HL-60 (cell line): ENCODE measurements at regions not wholly inside any gene's neighbourhood (a gene's known extent, or its start where the extent isn't known, plus 50 kb on each side); places are given as distances from the start of the nearest gene placed in this dataset.

Source experiments
- POLR2AphosphoS5 ChIP-seq: IDR thresholded peaks from 2 replicates; pipeline ENCODE4 v1.6.1; 2012; ENCODE audit warnings: low read depth
- TF ChIP-seq, protein P1 (sequence below): IDR thresholded peaks from one replicate; pipeline ENCODE4 v1.5.1; 2011; ENCODE audit warnings: low read length, control low read depth, inconsistent platforms; ENCODE audit not compliant: insufficient read depth

DNA sequence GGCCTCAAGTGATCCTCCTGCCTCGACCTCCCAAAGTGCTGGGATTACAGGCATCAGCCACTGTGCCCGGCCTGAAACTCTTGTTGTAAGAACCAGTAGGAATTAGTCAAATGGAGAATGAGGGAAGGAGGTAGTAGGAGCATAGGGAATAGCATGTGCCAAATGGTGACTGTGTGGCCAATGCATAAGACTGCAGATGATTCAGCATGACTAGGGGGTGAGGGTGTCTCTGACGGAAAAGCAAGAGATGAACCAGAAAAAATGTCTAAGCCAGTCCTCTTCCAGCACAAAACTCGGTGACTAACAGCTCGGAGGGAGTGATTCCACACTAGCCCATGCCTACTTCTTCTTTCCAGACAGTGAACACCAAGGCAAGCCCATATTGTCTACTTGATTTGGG lies 58.2 kb upstream of the DUSP21 start:
- TF ChIP-seq, protein P1, sequence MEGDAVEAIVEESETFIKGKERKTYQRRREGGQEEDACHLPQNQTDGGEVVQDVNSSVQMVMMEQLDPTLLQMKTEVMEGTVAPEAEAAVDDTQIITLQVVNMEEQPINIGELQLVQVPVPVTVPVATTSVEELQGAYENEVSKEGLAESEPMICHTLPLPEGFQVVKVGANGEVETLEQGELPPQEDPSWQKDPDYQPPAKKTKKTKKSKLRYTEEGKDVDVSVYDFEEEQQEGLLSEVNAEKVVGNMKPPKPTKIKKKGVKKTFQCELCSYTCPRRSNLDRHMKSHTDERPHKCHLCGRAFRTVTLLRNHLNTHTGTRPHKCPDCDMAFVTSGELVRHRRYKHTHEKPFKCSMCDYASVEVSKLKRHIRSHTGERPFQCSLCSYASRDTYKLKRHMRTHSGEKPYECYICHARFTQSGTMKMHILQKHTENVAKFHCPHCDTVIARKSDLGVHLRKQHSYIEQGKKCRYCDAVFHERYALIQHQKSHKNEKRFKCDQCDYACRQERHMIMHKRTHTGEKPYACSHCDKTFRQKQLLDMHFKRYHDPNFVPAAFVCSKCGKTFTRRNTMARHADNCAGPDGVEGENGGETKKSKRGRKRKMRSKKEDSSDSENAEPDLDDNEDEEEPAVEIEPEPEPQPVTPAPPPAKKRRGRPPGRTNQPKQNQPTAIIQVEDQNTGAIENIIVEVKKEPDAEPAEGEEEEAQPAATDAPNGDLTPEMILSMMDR: no peak
- TF ChIP-seq POLR2AphosphoS5: no peak
